Spleen (tissue), 11 donors: ENCODE measurements at regions not wholly inside any gene's neighbourhood (a gene's known extent, or its start where the extent isn't known, plus 50 kb on each side); places are given as distances from the start of the nearest gene placed in this dataset.

Experiments used
- DNase-seq: peaks from one replicate; pipeline ENCODE4 v3.0.0-alpha.2; 2020
- H3K27ac ChIP-seq, 8 donors: fragments of 200-600 bp; sonication (generic) in 7 of 8; 1 replicate in 4 of 8; 2 replicates in 4 of 8; pipeline versions ENCODE4 v1.5.0 to v1.8.0; 2016 to 2021; ENCODE audit warnings: inconsistent platforms in 4 of 8, mild to moderate bottlenecking in 4 of 8, moderate library complexity in 1 of 8
- H3K27me3 ChIP-seq, 7 donors: fragments of 200-600 bp; sonication (generic) in 6 of 7; replicated peaks in 1 of 7; 1 replicate in 4 of 7; 2 replicates in 3 of 7; pipeline versions ENCODE4 v1.5.0 to v1.8.0; 2016 to 2021; ENCODE audit warnings: inconsistent platforms in 3 of 7, mild to moderate bottlenecking in 1 of 7
- H3K36me3 ChIP-seq, 6 donors: fragments of 200-600 bp; sonication (generic) in 5 of 6; 1 replicate in 4 of 6; 2 replicates in 2 of 6; pipeline versions ENCODE4 v1.5.0 to v1.8.0; 2016 to 2021; ENCODE audit warnings: inconsistent platforms in 2 of 6
- H3K4me1 ChIP-seq, 6 donors: fragments of 200-600 bp; sonication (generic) in 5 of 6; 1 replicate in 3 of 6; 2 replicates in 3 of 6; pipeline versions ENCODE4 v1.5.0 to v1.8.0; 2016 to 2021; ENCODE audit warnings: inconsistent platforms in 3 of 6
- H3K4me3 ChIP-seq, 8 donors: fragments of 200-600 bp; sonication (generic) in 7 of 8; 1 replicate in 4 of 8; 2 replicates in 4 of 8; pipeline versions ENCODE4 v1.5.0 to v1.8.0; 2016 to 2021; ENCODE audit warnings: inconsistent platforms in 4 of 8, mild to moderate bottlenecking in 4 of 8, moderate library complexity in 2 of 8
- H3K9me3 ChIP-seq, 8 donors: fragments of 200-600 bp; sonication (generic) in 7 of 8; 1 replicate in 4 of 8; 2 replicates in 4 of 8; pipeline versions ENCODE4 v1.5.0 to v1.8.0; 2016 to 2021; ENCODE audit warnings: inconsistent platforms in 4 of 8
- POLR2A ChIP-seq, 3 donors: fragments of 450-650 bp; IDR thresholded peaks; one replicate each; pipeline ENCODE4 v1.5.1; 2017; ENCODE audit warnings: antibody characterized with exemption in 3 of 3, mild to moderate bottlenecking in 1 of 3
- POLR2AphosphoS5 ChIP-seq, 3 donors: sonication (generic); formaldehyde crosslinking; IDR thresholded peaks; one replicate each; pipeline ENCODE4 v1.5.1; 2017; ENCODE audit warnings: antibody characterized with exemption in 3 of 3
- WGBS, 5 donors: extraction: QIAGEN DNeasy Blood & Tissue Kit in 3 of 5; methylation state at CpG; one replicate each; pipeline versions ENCODE4 v1.1.5 to v1.1.7; 2013 to 2018; 5-methylcytosine and 5-hydroxymethylcytosine counted together
- intact Hi-C: fragments of 100-400 bp; cut with DNase I; formaldehyde crosslinking; loops from one replicate; pipeline ENCODE4 v1.15.0; 2023; ENCODE audit warnings: low total_unique reads
- TF ChIP-seq, protein P1 (sequence below), 11 experiments: fragments of 200-600 bp in 7 of 11; fragments of 450-650 bp in 4 of 11; sonication (generic) in 4 of 11; IDR thresholded peaks in 8 of 11; conservative IDR thresholded peaks in 3 of 11; 1 replicate in 7 of 11; 2 replicates in 4 of 11; pipeline versions ENCODE4 v1.4.0 to v1.8.0; 2016 to 2021; ENCODE audit warnings: antibody characterized with exemption in 11 of 11, inconsistent platforms in 4 of 11, mild to moderate bottlenecking in 1 of 11
- donor health status: healthy with polysubstance abuse.
- donor health status: DM: no; HTN: no; CAD: no; lungs with moderate emphysema.
- donor health status: DM: no; HTN: no; CAD: no.
- donor health status: Bipolar disorder and iron deficiency.
- donor health status: healthy.
- donor health status: DM: no; HTN: no; CAD: no.
- donor health status: DM: yes; HTN: yes; CAD: no.

DNA sequence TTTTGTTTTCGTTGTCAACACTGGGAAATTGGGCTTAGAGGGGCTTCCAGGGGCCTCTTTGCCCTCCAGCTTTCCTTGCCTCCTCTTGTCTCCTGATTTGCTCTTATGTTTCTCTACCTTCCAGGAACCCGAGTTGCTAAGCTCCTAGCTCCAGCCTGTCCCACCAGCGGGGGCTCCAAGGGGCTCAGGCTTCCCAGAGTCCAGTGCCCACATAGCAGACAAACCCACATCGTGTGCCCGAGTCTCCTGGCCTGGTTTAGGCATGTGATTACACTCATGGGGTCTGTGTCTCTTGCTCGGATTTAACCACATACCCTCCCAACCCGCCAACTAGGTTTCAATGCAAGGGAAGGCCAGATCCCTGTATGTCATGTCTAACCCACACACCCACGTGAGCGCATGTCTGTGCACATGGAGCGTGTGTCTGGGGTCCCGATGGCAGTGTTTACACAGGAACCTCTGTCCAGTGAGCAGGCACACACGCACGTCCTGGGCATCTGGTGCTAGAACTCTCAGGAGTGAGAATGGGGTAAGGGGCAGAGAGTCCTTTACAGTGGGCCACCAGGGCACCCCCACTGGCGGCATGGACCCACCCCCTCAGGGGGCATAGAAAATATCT is 76.1 kb upstream of the MED9 start:
- Histone ChIP-seq H3K4me1 (peaks cover 14 to 54% (median 26%) of the 10 kb centered on the region in 6 donors), H3K27me3 (no peaks in the 10 kb centered on the region), H3K9me3 (no peaks in the 10 kb centered on the region), H3K4me3 (no peak overlapping the region), H3K27ac (no peak overlapping the region), H3K36me3 (no peaks in the 10 kb centered on the region)
- DNase-seq: no peak
- intact Hi-C loops: no loop called here
- TF ChIP-seq, protein P1, sequence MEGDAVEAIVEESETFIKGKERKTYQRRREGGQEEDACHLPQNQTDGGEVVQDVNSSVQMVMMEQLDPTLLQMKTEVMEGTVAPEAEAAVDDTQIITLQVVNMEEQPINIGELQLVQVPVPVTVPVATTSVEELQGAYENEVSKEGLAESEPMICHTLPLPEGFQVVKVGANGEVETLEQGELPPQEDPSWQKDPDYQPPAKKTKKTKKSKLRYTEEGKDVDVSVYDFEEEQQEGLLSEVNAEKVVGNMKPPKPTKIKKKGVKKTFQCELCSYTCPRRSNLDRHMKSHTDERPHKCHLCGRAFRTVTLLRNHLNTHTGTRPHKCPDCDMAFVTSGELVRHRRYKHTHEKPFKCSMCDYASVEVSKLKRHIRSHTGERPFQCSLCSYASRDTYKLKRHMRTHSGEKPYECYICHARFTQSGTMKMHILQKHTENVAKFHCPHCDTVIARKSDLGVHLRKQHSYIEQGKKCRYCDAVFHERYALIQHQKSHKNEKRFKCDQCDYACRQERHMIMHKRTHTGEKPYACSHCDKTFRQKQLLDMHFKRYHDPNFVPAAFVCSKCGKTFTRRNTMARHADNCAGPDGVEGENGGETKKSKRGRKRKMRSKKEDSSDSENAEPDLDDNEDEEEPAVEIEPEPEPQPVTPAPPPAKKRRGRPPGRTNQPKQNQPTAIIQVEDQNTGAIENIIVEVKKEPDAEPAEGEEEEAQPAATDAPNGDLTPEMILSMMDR (IDR thresholded peaks at IDR 0.05 in 8 of 11, conservative IDR thresholded peaks at IDR 0.05 in 3 of 11): no peak
- no peak for TF ChIP-seq POLR2A (IDR thresholded peaks at IDR 0.05)
- no peak for TF ChIP-seq POLR2AphosphoS5 (IDR thresholded peaks at IDR 0.05)
- 80 to 87% (median 83%) methylated on average over 13 to 14 of the region's 14 CpGs for WGBS, 5 donors

DNA sequence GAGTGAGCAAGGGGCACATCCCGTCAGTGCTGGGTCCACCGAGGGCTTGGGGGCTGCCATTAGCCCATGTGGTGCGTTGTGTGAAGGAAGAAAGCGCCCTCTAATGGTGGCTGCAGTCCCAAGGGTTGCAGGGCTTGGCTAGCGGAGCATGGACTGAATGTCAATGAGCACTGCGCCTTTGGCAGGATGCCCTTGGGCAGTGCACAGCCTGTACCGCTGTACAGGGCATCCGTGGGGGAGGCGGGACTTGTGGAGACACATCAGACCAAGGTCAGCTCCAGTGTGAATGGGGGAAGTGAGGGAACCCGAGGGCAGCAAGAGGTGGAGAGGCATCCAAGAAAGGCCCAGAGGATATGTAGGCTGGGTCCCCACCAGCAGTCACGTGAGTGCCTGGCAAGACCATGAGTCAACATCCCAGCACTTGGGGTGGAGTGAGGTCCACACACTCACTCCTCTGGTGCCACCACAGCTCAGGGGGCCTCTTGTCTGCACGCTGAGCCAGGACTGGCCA is 75.5 kb upstream of the MED9 start:
- H3K9me3 ChIP-seq: no peaks in the 10 kb centered on the region
- 55 to 76% (median 70%) methylated on average over 8 to 12 of the region's 12 CpGs for WGBS, 5 donors
- no peaks in the 10 kb centered on the region for H3K27me3 ChIP-seq
- peaks cover 14 to 61% (median 26%) of the 10 kb centered on the region in 6 donors for H3K4me1 ChIP-seq
- no peak overlapping the region for H3K4me3 ChIP-seq
- H3K27ac ChIP-seq: no peak overlapping the region
- H3K36me3 ChIP-seq: no peaks in the 10 kb centered on the region
- TF ChIP-seq POLR2AphosphoS5 (IDR thresholded peaks at IDR 0.05) (no peak), POLR2A (IDR thresholded peaks at IDR 0.05) (no peak)
- TF ChIP-seq, protein P1 (IDR thresholded peaks at IDR 0.05 in 8 of 11, conservative IDR thresholded peaks at IDR 0.05 in 3 of 11): no peak
- no peak for DNase-seq
- intact Hi-C loops: no loop called here

DNA sequence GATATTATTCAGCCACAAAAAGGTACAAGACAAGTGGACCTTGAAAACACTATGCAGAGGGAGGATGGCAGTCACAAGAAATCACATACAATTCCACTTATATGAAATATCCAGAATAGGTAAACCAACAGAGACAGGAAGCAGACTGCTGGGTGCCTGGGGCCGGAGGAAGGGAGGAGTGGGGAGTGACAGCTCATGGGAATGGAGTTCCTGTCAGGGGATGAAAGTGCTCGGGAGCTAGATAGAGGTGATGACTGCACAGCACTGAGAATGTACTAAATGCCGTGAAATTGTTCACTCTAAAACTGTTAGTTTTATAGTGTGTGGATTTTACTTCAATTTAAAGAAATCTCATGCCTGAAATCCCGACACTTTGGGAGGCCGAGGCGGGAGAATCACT is 74.2 kb upstream of the MED9 start:
- Histone ChIP-seq H3K27me3 (no peaks in the 10 kb centered on the region), H3K4me3 (no peak overlapping the region), H3K4me1 (peaks cover 14 to 62% (median 26%) of the 10 kb centered on the region in 6 donors), H3K9me3 (no peaks in the 10 kb centered on the region), H3K36me3 (no peaks in the 10 kb centered on the region), H3K27ac (peak overlapping the region in 1 of 8 donors; percentile 73)
- no peak for DNase-seq
- intact Hi-C loops: no loop called here
- 65 to 72% (median 70%) methylated on average over 6 of the region's 6 CpGs for WGBS, 5 donors
- TF ChIP-seq, protein P1 (IDR thresholded peaks at IDR 0.05 in 8 of 11, conservative IDR thresholded peaks at IDR 0.05 in 3 of 11): no peak
- TF ChIP-seq POLR2AphosphoS5 (IDR thresholded peaks at IDR 0.05) (no peak), POLR2A (IDR thresholded peaks at IDR 0.05) (no peak)

DNA sequence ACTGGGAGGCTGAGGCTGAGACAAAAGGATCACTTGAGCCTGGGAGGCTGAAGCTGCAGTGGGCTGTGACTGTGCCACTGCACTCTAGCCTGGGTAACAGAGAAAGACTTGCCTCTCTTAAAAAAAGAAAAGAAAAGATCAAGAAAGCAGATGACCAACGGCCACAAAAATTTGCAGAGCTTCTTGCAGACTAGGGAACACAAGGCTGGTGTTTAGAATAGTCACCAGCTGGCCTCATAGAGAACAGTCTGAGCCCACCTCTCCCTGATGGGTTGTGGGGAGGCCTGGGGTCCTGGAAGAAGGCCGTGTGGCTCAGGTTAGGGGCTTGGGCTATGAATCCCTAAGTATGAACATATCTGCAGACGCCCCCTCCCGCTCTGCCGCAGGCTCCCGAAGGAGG is 73.7 kb upstream of the MED9 start:
- H3K27ac ChIP-seq: peak overlapping the region in 7 of 8 donors; percentile 27 to 81 (median 71)
- no peaks in the 10 kb centered on the region for H3K27me3 ChIP-seq
- H3K4me1 ChIP-seq: peaks cover 14 to 60% (median 26%) of the 10 kb centered on the region in 6 donors
- no peak for DNase-seq
- intact Hi-C loops: no loop called here
- H3K4me3 ChIP-seq: peak overlapping the region in 1 of 8 donors; percentile 45
- H3K9me3 ChIP-seq: no peaks in the 10 kb centered on the region
- no peaks in the 10 kb centered on the region for H3K36me3 ChIP-seq
- 64 to 72% (median 67%) methylated on average over 6 of the region's 6 CpGs for WGBS, 5 donors
- TF ChIP-seq, protein P1 (IDR thresholded peaks at IDR 0.05 in 8 of 11, conservative IDR thresholded peaks at IDR 0.05 in 3 of 11): no peak
- TF ChIP-seq POLR2A (IDR thresholded peaks at IDR 0.05) (no peak), POLR2AphosphoS5 (IDR thresholded peaks at IDR 0.05) (no peak)
